H1 (cell line): ENCODE measurements at regions not wholly inside any gene's neighbourhood (a gene's known extent, or its start where the extent isn't known, plus 50 kb on each side); places are given as distances from the start of the nearest gene placed in this dataset. TPM values are rescaled to one million over a fixed set of nuclear protein-coding genes. Genes with fewer than 3 reads are reported as not detected.

Source experiments
- CTCF ChIA-PET: fragments of 300-600 bp; sonication (Branson Sonifier 250); formaldehyde crosslinking; loops from one replicate; lab custom pipeline; 2021; ENCODE audit not compliant: partially characterized antibody; lab: Charles Lee
- POLR2A ChIA-PET: fragments of 300-600 bp; sonication (Branson Sonifier 250); formaldehyde crosslinking; loops from one replicate; lab custom pipeline; 2021; ENCODE audit warnings: inconsistent platforms; ENCODE audit not compliant: partially characterized antibody; lab: Charles Lee
- DNase-seq, 2 experiments: peaks; one replicate each; pipeline versions ENCODE4 v3.0.0 to v3.0.0-alpha.2; 2010 to 2022; ENCODE audit warnings: low spot score in 2 of 2, low read depth in 1 of 2, mixed read lengths in 1 of 2
- FAIRE-seq: peaks from 2 replicates; lab custom pipeline; 2011; peaks lifted over from hg19 to GRCh38; lab: Jason Lieb, UNC
- H2AFZ ChIP-seq: 2 replicates; pipeline ENCODE4 v1.8.1; 2012; ENCODE audit warnings: low read length, inconsistent platforms
- H2AK5ac ChIP-seq: 2 replicates; pipeline ENCODE4 v1.6.1; 2013; ENCODE audit warnings: low read depth, low read length
- H2BK120ac ChIP-seq: replicated peaks from 2 replicates; pipeline ENCODE3; 2013; ENCODE audit warnings: low read depth, low read length, inconsistent platforms
- H2BK12ac ChIP-seq: 2 replicates; pipeline ENCODE4 v1.6.1; 2013; ENCODE audit warnings: low read depth, low read length
- H2BK15ac ChIP-seq: 2 replicates; pipeline ENCODE4 v1.6.1; 2013; ENCODE audit warnings: low read length
- H2BK20ac ChIP-seq: 2 replicates; pipeline ENCODE4 v1.6.1; 2013; ENCODE audit warnings: low read length
- H2BK5ac ChIP-seq: 2 replicates; pipeline ENCODE4 v1.6.1; 2013; ENCODE audit warnings: low read depth, low read length
- H3K14ac ChIP-seq: 2 replicates; pipeline ENCODE4 v1.6.1; 2013; ENCODE audit warnings: inconsistent platforms; ENCODE audit not compliant: insufficient read length
- H3K18ac ChIP-seq: 2 replicates; pipeline ENCODE4 v1.6.1; 2013; ENCODE audit warnings: low read length; ENCODE audit errors: extremely low read depth
- H3K23ac ChIP-seq: 2 replicates; pipeline ENCODE4 v1.6.1; 2013; ENCODE audit warnings: inconsistent platforms; ENCODE audit not compliant: insufficient read length
- H3K23me2 ChIP-seq: 2 replicates; pipeline ENCODE4 v1.6.1; 2013; ENCODE audit warnings: low read depth, low read length
- H3K27ac ChIP-seq: 2 replicates; pipeline ENCODE4 v1.6.1; 2011; ENCODE audit warnings: low read depth, low read length, inconsistent platforms
- H3K27me3 ChIP-seq, 4 experiments: replicated peaks in 1 of 4; 1 replicate in 1 of 4; 2 replicates in 3 of 4; pipeline versions ENCODE4 v1.6.1 to v1.8.1; 2011 to 2013; ENCODE audit warnings: low read length in 3 of 4, mild to moderate bottlenecking in 3 of 4, inconsistent platforms in 2 of 4, mixed read lengths in 2 of 4, moderate library complexity in 1 of 4; ENCODE audit not compliant: control insufficient read depth in 3 of 4, insufficient read depth in 3 of 4; ENCODE audit errors: extremely low read depth in 1 of 4
- H3K36me3 ChIP-seq, 4 experiments: 2 replicates each; pipeline versions ENCODE4 v1.6.1 to v1.8.1; 2011 to 2013; ENCODE audit warnings: mild to moderate bottlenecking in 4 of 4, low read length in 3 of 4, moderate library complexity in 2 of 4, control low read depth in 1 of 4, inconsistent platforms in 1 of 4; ENCODE audit not compliant: insufficient read depth in 4 of 4, control insufficient read depth in 2 of 4
- H3K4ac ChIP-seq: replicated peaks from 2 replicates; pipeline ENCODE3; 2013; ENCODE audit warnings: low read length, low read depth, mixed read lengths, inconsistent platforms; ENCODE audit not compliant: insufficient read length
- H3K4me1 ChIP-seq, 4 experiments: replicated peaks in 1 of 4; 1 replicate in 1 of 4; 2 replicates in 3 of 4; pipeline versions ENCODE4 v1.6.1 to v1.8.1; 2011 to 2013; ENCODE audit warnings: low read length in 3 of 4, inconsistent platforms in 2 of 4, mixed read lengths in 1 of 4; ENCODE audit not compliant: insufficient read depth in 4 of 4, control insufficient read depth in 3 of 4
- H3K4me2 ChIP-seq, 2 experiments: 2 replicates each; pipeline versions ENCODE4 v1.6.1 to v1.8.1; 2011 to 2013; ENCODE audit warnings: low read depth in 2 of 2, low read length in 2 of 2, control low read depth in 1 of 2, inconsistent platforms in 1 of 2, mild to moderate bottlenecking in 1 of 2; ENCODE audit not compliant: insufficient read depth in 1 of 2
- H3K4me3 ChIP-seq, 4 experiments: fragments of 200-600, 300-600 bp in 1 of 4; sonication (generic), shearing (Covaris generic), sonication (Bioruptor Twin) in 1 of 4; 2 replicates each; pipeline versions ENCODE4 v1.5.1 to v1.8.1; 2011 to 2016; ENCODE audit warnings: low read length in 4 of 4, low read depth in 3 of 4, control low read depth in 2 of 4, inconsistent platforms in 2 of 4, mild to moderate bottlenecking in 2 of 4, mixed read lengths in 1 of 4, moderate library complexity in 1 of 4; ENCODE audit not compliant: insufficient read depth in 2 of 4; ENCODE audit errors: extremely low read depth in 1 of 4
- H3K56ac ChIP-seq: replicated peaks from 2 replicates; pipeline ENCODE3; 2013; ENCODE audit warnings: low read depth, mild to moderate bottlenecking, mixed read lengths, low read length, inconsistent platforms; ENCODE audit not compliant: insufficient read length
- H3K79me1 ChIP-seq: 2 replicates; pipeline ENCODE4 v1.6.1; 2013; ENCODE audit warnings: low read depth, low read length, control low read depth
- H3K79me2 ChIP-seq, 2 experiments: 2 replicates each; pipeline versions ENCODE4 v1.6.1 to v1.8.1; 2012 to 2013; ENCODE audit warnings: low read length in 2 of 2, mild to moderate bottlenecking in 2 of 2, inconsistent platforms in 1 of 2; ENCODE audit not compliant: insufficient read depth in 2 of 2, control insufficient read depth in 1 of 2
- H3K9ac ChIP-seq, 4 experiments: replicated peaks in 1 of 4; 1 replicate in 1 of 4; 2 replicates in 3 of 4; pipeline versions ENCODE4 v1.6.1 to v1.8.1; 2011 to 2013; ENCODE audit warnings: low read depth in 3 of 4, low read length in 3 of 4, control low read depth in 2 of 4, mild to moderate bottlenecking in 2 of 4, moderate library complexity in 2 of 4, inconsistent platforms in 1 of 4; ENCODE audit errors: extremely low read depth in 1 of 4
- H3K9me3 ChIP-seq, 2 experiments: 2 replicates each; pipeline versions ENCODE4 v1.6.1 to v1.8.1; 2012 to 2013; ENCODE audit warnings: mild to moderate bottlenecking in 2 of 2, moderate library complexity in 2 of 2, control low read depth in 1 of 2, inconsistent platforms in 1 of 2, low read depth in 1 of 2, low read length in 1 of 2, mixed read lengths in 1 of 2; ENCODE audit not compliant: insufficient read depth in 2 of 2
- H4K20me1 ChIP-seq, 2 experiments: replicated peaks in 1 of 2; 2 replicates each; pipeline versions ENCODE3 to v1.8.1; 2011 to 2013; ENCODE audit warnings: inconsistent platforms in 2 of 2, low read length in 2 of 2, mild to moderate bottlenecking in 1 of 2; ENCODE audit not compliant: insufficient read depth in 2 of 2, control insufficient read depth in 1 of 2
- H4K5ac ChIP-seq: 2 replicates; pipeline ENCODE4 v1.6.1; 2013; ENCODE audit warnings: low read length, low read depth, mixed read lengths, inconsistent platforms; ENCODE audit not compliant: insufficient read length
- H4K8ac ChIP-seq: 2 replicates; pipeline ENCODE4 v1.8.0; 2013; ENCODE audit warnings: mild to moderate bottlenecking, moderate library complexity, low read length, inconsistent platforms; ENCODE audit not compliant: insufficient read depth; ENCODE audit errors: extremely low read depth
- H4K91ac ChIP-seq: replicated peaks from 2 replicates; pipeline ENCODE3; 2013; ENCODE audit warnings: low read length, mixed read lengths, inconsistent platforms; ENCODE audit not compliant: insufficient read length
- RBBP5 ChIP-seq: IDR thresholded peaks from 2 replicates; pipeline ENCODE4 v1.7.1; 2012; ENCODE audit warnings: low read depth, mild to moderate bottlenecking, inconsistent platforms, low read length, moderate library complexity, borderline replicate concordance
- SP1 ChIP-seq: IDR thresholded peaks from 2 replicates; pipeline ENCODE4 v1.6.1; 2011; ENCODE audit warnings: low read depth, low read length
- WGBS, 2 experiments: shearing (Covaris generic) in 1 of 2; methylation state at CpG; one replicate each; pipeline versions ENCODE4 v1.1.6 to v1.1.7; 2013 to 2015; ENCODE audit warnings: low lambda C conversion rate in 2 of 2, mixed read lengths in 2 of 2, inconsistent platforms in 1 of 2, low coverage in 1 of 2, missing lambda C conversion rate in 1 of 2; ENCODE audit not compliant: insufficient replicate concordance in 2 of 2, insufficient coverage in 1 of 2, insufficient read length in 1 of 2; ENCODE audit errors: extremely low coverage in 1 of 2, missing lambda C conversion rate in 1 of 2; 5-methylcytosine and 5-hydroxymethylcytosine counted together
- microRNA-seq, 2 experiments: library from miRNA; unstranded; fragments of <30 nt; microRNA quantifications; one replicate each; pipeline versions ENCODE4 to v1.2.0, GENCODE V29; 2016 to 2020; ENCODE audit warnings: borderline microRNAs expressed in 2 of 2, borderline number of aligned reads in 2 of 2, borderline replicate concordance in 1 of 2
- small RNA-seq: library from polyadenylated mRNA; stranded (forward); fragments of <200 nt; extraction: miRNeasy Mini kit (QIAGEN cat#:217004); gene quantifications from one replicate; pipeline ENCODE3, GENCODE V24; 2013; ENCODE audit not compliant: insufficient read depth

DNA sequence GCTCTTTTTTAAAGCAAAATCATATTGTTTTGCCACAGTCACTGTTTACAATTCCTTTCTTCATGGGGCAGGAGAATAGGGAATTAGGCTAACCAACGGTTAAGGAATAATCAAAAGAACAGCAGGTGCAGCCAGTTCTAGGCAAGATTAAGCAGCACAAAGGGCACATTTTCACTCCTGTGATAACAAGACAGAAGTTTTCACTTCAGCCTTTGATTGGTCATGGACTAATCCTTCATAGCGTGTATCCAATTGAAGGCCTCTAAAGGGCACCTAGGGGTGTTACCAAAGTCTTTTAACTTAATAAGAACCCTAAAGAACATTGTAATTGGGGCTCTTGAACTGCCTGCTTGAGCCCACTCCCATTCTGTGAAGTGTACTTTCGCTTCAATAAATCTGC lies 206.9 kb upstream of the AMIGO2 start:
- Histone ChIP-seq H3K56ac (no peak overlapping the region), H3K9me3 (no peaks in the 10 kb centered on the region), H3K36me3 (no peaks in the 10 kb centered on the region), H3K4me2 (no peak overlapping the region), H3K4me3 (no peak overlapping the region), H3K79me2 (no peaks in the 10 kb centered on the region), H3K23ac (no peak overlapping the region), H2AK5ac (no peak overlapping the region), H2BK15ac (no peak overlapping the region), H3K23me2 (no peaks in the 10 kb centered on the region), H2BK12ac (no peak overlapping the region), H3K14ac (no peak overlapping the region), H3K4ac (no peak overlapping the region), H2BK120ac (no peak overlapping the region), H4K91ac (no peak overlapping the region), H4K8ac (no peak overlapping the region), H2BK20ac (no peak overlapping the region), H4K5ac (no peak overlapping the region), H2BK5ac (no peak overlapping the region), H2AFZ (no peak overlapping the region), H3K4me1 (no peaks in the 10 kb centered on the region), H3K79me1 (no peaks in the 10 kb centered on the region), H3K18ac (no peak overlapping the region), H3K27ac (no peak overlapping the region), H3K27me3 (no peaks in the 10 kb centered on the region), H4K20me1 (no peaks in the 10 kb centered on the region), H3K9ac (no peak overlapping the region)
- FAIRE-seq (no peak), DNase-seq (no peak)
- ChIA-PET CTCF (no interaction called here), POLR2A (no interaction called here)
- TF ChIP-seq RBBP5 (no peak), SP1 (peak; percentile 42; the same call in 1 of the 2 replicates)
- 79% methylated on average over 3 of the region's 3 CpGs; no CpG with 5 or more reads in 1 of the 2 experiments for WGBS, 2 experiments

Small RNAs in the stretch of these regions (microRNA-seq; reads per million reads assigned to microRNA genes)
- gene MIR4494 = 0 reads per million in 2 experiments

Small RNAs in the stretch of these regions (small RNA-seq; reads per million reads assigned to genes)
- gene AC004486.1 (not detected), gene MIR4494 (not detected), gene RF00264 (not detected)
